ENCODE measurements at regions not wholly inside any gene's neighbourhood (a gene's known extent, or its start where the extent isn't known, plus 50 kb on each side); places are given as distances from the start of the nearest gene placed in this dataset.
A peak's percentile ranks its signal among the peaks of the same experiment; 100 is the strongest.

GRCh38 chr3:159766563-159767185, 222.0 kb upstream of the IL12A start:
- Mint-ChIP-seq H3K4me3 (ENCODE audit: unreplicated experiment) (peak overlapping the region; percentile 83), H3K9me3 (ENCODE audit: unreplicated experiment) (no peaks in the 10 kb centered on the region), H3K27me3 (ENCODE audit: unreplicated experiment) (no peaks in the 10 kb centered on the region), H3K4me1 (ENCODE audit: unreplicated experiment) (peaks cover 53% of the 10 kb centered on the region), H3K27ac (ENCODE audit: unreplicated experiment) (peak overlapping the region; percentile 96), H3K36me3 (ENCODE audit: unreplicated experiment) (peaks cover 2% of the 10 kb centered on the region)
- DNase-seq (ENCODE audit: extremely low spot score, unreplicated experiment), result no peak
- peak; percentile 49 for TF ChIP-seq CTCF (IDR thresholded peaks at IDR 0.05)

DNA sequence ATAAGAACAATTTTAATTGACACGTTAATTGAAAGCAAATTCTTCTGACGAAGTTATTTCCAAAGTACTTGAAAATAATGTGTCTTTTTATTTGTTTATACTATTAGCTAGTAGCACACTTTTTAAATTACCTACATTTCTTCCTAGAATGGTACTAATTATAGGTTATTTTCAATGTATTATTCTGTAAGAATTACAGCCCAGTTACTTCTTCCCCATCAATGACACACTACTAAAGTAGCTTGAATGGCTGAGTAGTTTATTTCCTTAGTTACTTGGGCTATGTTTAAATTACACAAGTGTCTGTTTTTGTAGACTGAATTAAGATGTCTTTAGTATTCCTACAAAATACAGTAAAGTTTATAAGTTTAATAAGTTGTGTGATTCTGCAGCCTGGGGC, 217.6 kb upstream of the IL12A start:
- DNase-seq (ENCODE audit: extremely low spot score, unreplicated experiment), result no peak
- peaks cover 45% of the 10 kb centered on the region for H3K4me1 Mint-ChIP-seq (ENCODE audit: unreplicated experiment)
- no peaks in the 10 kb centered on the region for H3K27me3 Mint-ChIP-seq (ENCODE audit: unreplicated experiment)
- no peak for TF ChIP-seq CTCF (IDR thresholded peaks at IDR 0.05)
- no peak overlapping the region for H3K27ac Mint-ChIP-seq (ENCODE audit: unreplicated experiment)
- H3K9me3 Mint-ChIP-seq (ENCODE audit: unreplicated experiment), result no peaks in the 10 kb centered on the region
- H3K4me3 Mint-ChIP-seq (ENCODE audit: unreplicated experiment), result no peak overlapping the region
- H3K36me3 Mint-ChIP-seq (ENCODE audit: unreplicated experiment), result peaks cover 2% of the 10 kb centered on the region

DNA sequence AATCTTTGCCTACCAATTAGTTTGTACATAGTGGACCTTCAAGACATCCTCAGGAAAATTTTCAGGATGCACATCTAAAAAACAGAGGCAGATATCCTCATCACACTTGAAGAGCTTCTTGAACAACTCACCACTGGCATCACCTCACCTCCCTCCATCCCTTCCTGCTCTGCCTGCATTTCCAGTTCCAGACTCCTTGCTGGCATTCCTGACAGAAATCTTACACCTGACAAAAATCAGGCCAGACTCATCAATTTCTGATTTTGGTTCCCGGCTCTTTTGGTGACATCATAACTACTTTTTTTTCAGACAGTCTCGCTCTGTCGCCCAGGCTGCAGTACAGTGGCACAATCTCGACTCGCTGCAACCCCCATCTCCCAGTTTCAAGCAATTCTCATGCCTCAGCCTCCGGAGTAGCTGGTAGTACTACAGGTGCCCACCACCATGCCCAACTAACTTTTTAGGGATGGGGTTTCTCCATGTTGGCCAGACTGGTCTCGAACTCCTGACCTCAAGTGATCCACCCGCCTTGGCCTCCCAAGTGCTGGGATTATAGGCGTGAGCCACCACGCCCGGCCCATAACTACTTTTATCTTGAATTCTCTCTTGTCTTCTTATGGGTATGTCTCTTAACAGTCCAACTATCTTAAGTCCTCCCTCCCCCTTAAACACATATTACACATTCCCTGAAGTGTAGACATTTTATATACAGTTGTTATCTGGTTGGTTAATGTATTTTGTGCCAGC, 216.6 kb upstream of the IL12A start:
- no peak for TF ChIP-seq CTCF (IDR thresholded peaks at IDR 0.05)
- Mint-ChIP-seq H3K9me3 (ENCODE audit: unreplicated experiment) (no peaks in the 10 kb centered on the region), H3K4me3 (ENCODE audit: unreplicated experiment) (no peak overlapping the region), H3K27me3 (ENCODE audit: unreplicated experiment) (no peaks in the 10 kb centered on the region), H3K4me1 (ENCODE audit: unreplicated experiment) (peaks cover 45% of the 10 kb centered on the region), H3K36me3 (ENCODE audit: unreplicated experiment) (peaks cover 2% of the 10 kb centered on the region), H3K27ac (ENCODE audit: unreplicated experiment) (peak overlapping the region; percentile 57)
- DNase-seq (ENCODE audit: extremely low spot score, unreplicated experiment), result no peak

- Mint-ChIP-seq H3K4me1 (ENCODE audit: unreplicated experiment) (peaks cover 41% of the 10 kb centered on the region), H3K27ac (ENCODE audit: unreplicated experiment) (no peak overlapping the region), H3K36me3 (ENCODE audit: unreplicated experiment) (peaks cover 2% of the 10 kb centered on the region), H3K27me3 (ENCODE audit: unreplicated experiment) (no peaks in the 10 kb centered on the region), H3K9me3 (ENCODE audit: unreplicated experiment) (no peaks in the 10 kb centered on the region), H3K4me3 (ENCODE audit: unreplicated experiment) (no peak overlapping the region)
- no peak for DNase-seq (ENCODE audit: extremely low spot score, unreplicated experiment)
- no peak for TF ChIP-seq CTCF (IDR thresholded peaks at IDR 0.05)
These were observed 214.9 kb upstream of the IL12A start for GRCh38 chr3:159773706-159774105.

- Mint-ChIP-seq H3K27ac (ENCODE audit: unreplicated experiment) (peak overlapping the region; percentile 92), H3K4me3 (ENCODE audit: unreplicated experiment) (peak overlapping the region; percentile 57), H3K9me3 (ENCODE audit: unreplicated experiment) (no peaks in the 10 kb centered on the region), H3K27me3 (ENCODE audit: unreplicated experiment) (no peaks in the 10 kb centered on the region), H3K4me1 (ENCODE audit: unreplicated experiment) (peaks cover 41% of the 10 kb centered on the region), H3K36me3 (ENCODE audit: unreplicated experiment) (no peaks in the 10 kb centered on the region)
- TF ChIP-seq CTCF (IDR thresholded peaks at IDR 0.05), result no peak
- no peak for DNase-seq (ENCODE audit: extremely low spot score, unreplicated experiment)
These were observed 213.2 kb upstream of the IL12A start for GRCh38 chr3:159775372-159775961.
